Lower lobe of right lung (tissue), 2 donors: ENCODE measurements at regions not wholly inside any gene's neighbourhood (a gene's known extent, or its start where the extent isn't known, plus 50 kb on each side); places are given as distances from the start of the nearest gene placed in this dataset.

Source experiments
- ATAC-seq, 2 donors: fragments of 200-7000 bp; cut with Tn5 transposase; one replicate each; pipeline ENCODE4 v1.9.1; 2020 to 2022; ENCODE audit warnings: mild to moderate bottlenecking in 2 of 2, moderate library complexity in 2 of 2
- DNase-seq: peaks from one replicate; pipeline ENCODE4 v3.0.0-alpha.2; 2020
- H3K27ac ChIP-seq: fragments of 200-600 bp; one replicate; pipeline ENCODE4 v1.8.0; 2022
- H3K27me3 ChIP-seq: fragments of 200-600 bp; one replicate; pipeline ENCODE4 v1.8.0; 2022; ENCODE audit warnings: low read depth
- H3K36me3 ChIP-seq: fragments of 200-600 bp; one replicate; pipeline ENCODE4 v1.8.0; 2022; ENCODE audit warnings: mild to moderate bottlenecking
- H3K4me1 ChIP-seq: fragments of 200-600 bp; one replicate; pipeline ENCODE4 v1.8.0; 2022
- H3K4me3 ChIP-seq: fragments of 200-600 bp; one replicate; pipeline ENCODE4 v1.8.0; 2022; ENCODE audit warnings: mild to moderate bottlenecking
- H3K9me3 ChIP-seq: fragments of 200-600 bp; one replicate; pipeline ENCODE4 v1.8.0; 2022
- intact Hi-C: fragments of 100-400 bp; cut with DNase I; formaldehyde crosslinking; loops from one replicate; pipeline ENCODE4 v1.11.0; 2022
- TF ChIP-seq, protein P1 (sequence below): fragments of 200-600 bp; IDR thresholded peaks from one replicate; pipeline ENCODE4 v1.8.0; 2022; ENCODE audit warnings: antibody characterized with exemption, mild to moderate bottlenecking
- donor health status: DM: no; HTN: yes; CAD: no; lungs with severe emphysema.

DNA sequence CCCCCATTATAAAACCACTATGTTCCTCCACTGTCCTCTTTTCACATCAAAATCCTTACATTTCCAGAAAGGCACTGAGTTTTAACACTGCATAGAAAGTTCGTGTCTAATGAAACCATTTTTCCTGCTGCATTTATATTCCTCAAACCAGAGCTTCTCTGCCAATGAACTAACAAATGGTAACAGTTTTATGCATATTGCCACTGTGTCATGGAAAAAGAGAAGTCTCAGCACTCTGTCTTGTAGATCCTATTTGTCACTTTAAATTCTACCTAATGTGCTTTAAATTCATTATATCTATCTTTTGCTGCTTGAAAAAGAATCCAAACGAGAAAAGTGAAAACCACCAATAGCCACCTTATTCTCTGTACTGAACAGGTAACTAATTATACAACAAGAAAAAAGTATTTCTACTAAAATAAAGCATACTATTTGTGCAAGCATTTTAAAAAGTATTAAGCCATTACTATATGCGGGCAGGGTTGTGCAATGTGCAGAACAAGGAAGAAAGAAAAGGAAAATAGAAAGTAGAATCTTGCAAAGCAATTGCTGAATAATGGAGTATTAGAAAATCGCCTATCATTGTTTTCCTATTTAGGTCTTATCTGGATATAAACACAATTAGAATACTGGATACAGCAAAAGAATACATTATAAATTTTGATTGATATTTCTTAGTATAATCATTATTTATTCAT, 328.9 kb downstream of the ZEB2 start:
- Histone ChIP-seq H3K27me3 (no peaks in the 10 kb centered on the region), H3K9me3 (no peaks in the 10 kb centered on the region), H3K36me3 (no peaks in the 10 kb centered on the region), H3K27ac (no peak overlapping the region), H3K4me1 (no peaks in the 10 kb centered on the region), H3K4me3 (no peak overlapping the region)
- TF ChIP-seq, protein P1, sequence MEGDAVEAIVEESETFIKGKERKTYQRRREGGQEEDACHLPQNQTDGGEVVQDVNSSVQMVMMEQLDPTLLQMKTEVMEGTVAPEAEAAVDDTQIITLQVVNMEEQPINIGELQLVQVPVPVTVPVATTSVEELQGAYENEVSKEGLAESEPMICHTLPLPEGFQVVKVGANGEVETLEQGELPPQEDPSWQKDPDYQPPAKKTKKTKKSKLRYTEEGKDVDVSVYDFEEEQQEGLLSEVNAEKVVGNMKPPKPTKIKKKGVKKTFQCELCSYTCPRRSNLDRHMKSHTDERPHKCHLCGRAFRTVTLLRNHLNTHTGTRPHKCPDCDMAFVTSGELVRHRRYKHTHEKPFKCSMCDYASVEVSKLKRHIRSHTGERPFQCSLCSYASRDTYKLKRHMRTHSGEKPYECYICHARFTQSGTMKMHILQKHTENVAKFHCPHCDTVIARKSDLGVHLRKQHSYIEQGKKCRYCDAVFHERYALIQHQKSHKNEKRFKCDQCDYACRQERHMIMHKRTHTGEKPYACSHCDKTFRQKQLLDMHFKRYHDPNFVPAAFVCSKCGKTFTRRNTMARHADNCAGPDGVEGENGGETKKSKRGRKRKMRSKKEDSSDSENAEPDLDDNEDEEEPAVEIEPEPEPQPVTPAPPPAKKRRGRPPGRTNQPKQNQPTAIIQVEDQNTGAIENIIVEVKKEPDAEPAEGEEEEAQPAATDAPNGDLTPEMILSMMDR: no peak
- DNase-seq (no peak), ATAC-seq (no peak)
- intact Hi-C loops: no loop called here

DNA sequence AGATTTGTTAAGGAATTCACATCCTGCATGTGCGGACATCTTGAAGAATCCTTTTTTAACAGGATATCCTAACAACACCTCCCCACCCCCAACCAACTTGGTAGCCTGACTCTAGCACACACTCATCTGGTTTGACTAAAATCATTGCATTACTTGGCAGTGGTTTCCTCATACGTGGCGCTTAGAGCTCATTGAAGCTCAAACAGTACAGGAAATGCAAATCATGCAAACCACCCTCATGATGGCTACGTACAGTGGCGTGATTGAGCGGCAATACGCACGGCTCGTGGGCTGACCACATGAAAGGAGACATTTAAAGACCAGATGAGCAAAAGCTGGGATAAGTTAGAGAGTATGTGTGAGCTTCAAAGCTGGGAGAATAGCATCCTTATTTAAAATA, 336.2 kb downstream of the ZEB2 start:
- DNase-seq: no peak
- peak overlapping the region; percentile 2 for H3K4me3 ChIP-seq
- H3K27ac ChIP-seq: no peak overlapping the region

DNA sequence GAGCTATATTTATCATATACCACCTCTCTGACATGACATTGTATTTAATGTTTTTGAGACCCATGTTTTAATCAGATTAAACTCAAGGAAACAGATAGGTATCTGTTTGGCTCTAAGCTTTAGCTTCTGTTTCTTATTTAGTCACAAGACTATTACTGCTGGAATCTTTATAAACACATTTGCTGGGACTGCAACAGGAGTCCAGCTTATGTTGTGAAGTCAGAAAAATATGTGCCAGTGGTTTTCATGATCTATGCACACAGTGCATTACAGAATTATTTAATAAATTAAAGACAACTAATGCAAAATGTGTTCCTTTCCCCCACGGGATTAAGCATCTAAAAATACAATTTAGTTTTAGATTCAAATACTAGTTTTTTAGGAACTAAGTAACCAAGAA, 338.9 kb downstream of the ZEB2 start:
- DNase-seq: no peak
- no peaks in the 10 kb centered on the region for H3K4me1 ChIP-seq
- TF ChIP-seq, protein P1: no peak
- no peaks in the 10 kb centered on the region for H3K9me3 ChIP-seq
- H3K27me3 ChIP-seq: no peaks in the 10 kb centered on the region
- no peaks in the 10 kb centered on the region for H3K36me3 ChIP-seq
- ATAC-seq: no peak
- H3K4me3 ChIP-seq: no peak overlapping the region
- intact Hi-C loops: no loop called here
- no peak overlapping the region for H3K27ac ChIP-seq

More for the DNA sequence above, 336.2 kb downstream of the ZEB2 start:
- ATAC-seq: peak; percentile 64 to 66
- Histone ChIP-seq H3K9me3 (no peaks in the 10 kb centered on the region), H3K36me3 (no peaks in the 10 kb centered on the region), H3K4me1 (no peaks in the 10 kb centered on the region), H3K27me3 (no peaks in the 10 kb centered on the region)
- intact Hi-C loops: no loop called here
- TF ChIP-seq, protein P1: no peak

DNA sequence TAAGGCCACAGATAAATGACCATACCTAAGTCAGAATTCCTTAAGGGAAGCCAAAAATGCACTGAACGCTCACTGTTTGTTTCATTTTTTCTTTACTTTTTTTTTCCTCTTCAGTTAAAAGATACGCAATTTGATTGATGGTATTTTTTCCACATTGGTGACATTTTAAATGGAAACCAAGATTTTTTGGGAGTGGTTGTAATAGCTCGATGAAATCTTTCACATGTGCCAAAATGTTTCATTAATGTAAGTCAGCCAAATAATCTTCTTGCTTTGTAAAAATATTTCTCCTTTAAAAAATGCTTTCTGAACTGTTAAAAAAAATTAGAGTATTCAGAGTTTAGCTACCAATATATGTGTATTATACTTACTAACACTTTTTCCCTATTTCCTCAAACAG, 339.8 kb downstream of the ZEB2 start:
- Histone ChIP-seq H3K9me3 (no peaks in the 10 kb centered on the region), H3K36me3 (no peaks in the 10 kb centered on the region), H3K27ac (no peak overlapping the region), H3K27me3 (no peaks in the 10 kb centered on the region), H3K4me1 (no peaks in the 10 kb centered on the region), H3K4me3 (no peak overlapping the region)
- intact Hi-C loops: no loop called here
- DNase-seq: no peak
- TF ChIP-seq, protein P1: no peak
- no peak for ATAC-seq

DNA sequence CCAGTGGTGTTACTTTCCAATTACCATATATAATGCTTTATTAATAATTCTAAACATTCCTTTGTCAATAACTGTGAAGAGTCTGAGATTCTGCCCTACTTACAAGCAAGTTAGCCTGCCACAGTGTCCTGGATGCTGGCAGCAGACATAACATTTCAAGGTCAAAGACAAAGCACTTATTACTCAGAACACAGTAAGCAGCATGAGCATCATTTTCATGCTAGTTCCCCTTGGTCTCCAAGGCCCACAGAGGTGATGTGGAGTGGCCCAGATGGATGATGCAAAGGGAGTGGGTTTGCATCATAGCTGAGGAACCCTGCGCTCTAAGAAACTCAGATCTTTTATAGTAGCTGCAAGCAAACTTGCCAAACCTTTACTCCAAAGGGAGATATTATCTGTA, 349.7 kb downstream of the ZEB2 start:
- H3K9me3 ChIP-seq: no peaks in the 10 kb centered on the region
- intact Hi-C loops: no loop called here
- no peak for ATAC-seq

More for the DNA sequence above, 349.7 kb downstream of the ZEB2 start:
- no peaks in the 10 kb centered on the region for H3K36me3 ChIP-seq
- no peak overlapping the region for H3K4me3 ChIP-seq
- no peak for DNase-seq
- H3K4me1 ChIP-seq: no peaks in the 10 kb centered on the region
- no peaks in the 10 kb centered on the region for H3K27me3 ChIP-seq
- TF ChIP-seq, protein P1: no peak
- no peak overlapping the region for H3K27ac ChIP-seq
